ENCODE measurements at regions not wholly inside any gene's neighbourhood (a gene's known extent, or its start where the extent isn't known, plus 50 kb on each side); places are given as distances from the start of the nearest gene placed in this dataset.

DNA sequence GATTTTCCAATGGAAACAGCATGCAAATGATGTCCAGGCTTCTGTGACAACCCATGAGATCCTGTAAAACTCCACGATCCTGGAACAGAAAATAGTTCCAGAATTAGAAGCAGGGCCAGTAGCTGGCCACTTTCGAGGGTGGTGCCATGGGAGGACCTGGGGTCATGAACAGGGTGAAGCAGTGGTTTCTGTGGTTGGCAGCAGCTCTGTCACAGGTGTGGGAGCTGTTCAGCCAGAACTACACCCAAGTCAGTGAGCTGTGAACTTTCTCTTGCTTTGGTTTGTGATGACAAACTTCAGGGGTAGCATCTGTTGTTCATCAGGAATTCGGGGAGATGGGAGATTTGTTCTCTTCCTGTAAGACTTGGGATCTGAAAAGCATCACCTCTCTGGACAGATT lies 314.4 kb upstream of the NT5C1B start:
- no peak for DNase-seq
- no peaks in the 10 kb centered on the region for H3K27me3 ChIP-seq (ENCODE audit: low read depth)
- ATAC-seq: no peak
- no peak overlapping the region for H3K4me3 ChIP-seq
- no peak overlapping the region for H3K27ac ChIP-seq
- H3K4me1 ChIP-seq: peaks cover 9% of the 10 kb centered on the region
- no peaks in the 10 kb centered on the region for H3K36me3 ChIP-seq
- intact Hi-C loops (cut with DNase I): no loop called here
- TF ChIP-seq, protein P1, sequence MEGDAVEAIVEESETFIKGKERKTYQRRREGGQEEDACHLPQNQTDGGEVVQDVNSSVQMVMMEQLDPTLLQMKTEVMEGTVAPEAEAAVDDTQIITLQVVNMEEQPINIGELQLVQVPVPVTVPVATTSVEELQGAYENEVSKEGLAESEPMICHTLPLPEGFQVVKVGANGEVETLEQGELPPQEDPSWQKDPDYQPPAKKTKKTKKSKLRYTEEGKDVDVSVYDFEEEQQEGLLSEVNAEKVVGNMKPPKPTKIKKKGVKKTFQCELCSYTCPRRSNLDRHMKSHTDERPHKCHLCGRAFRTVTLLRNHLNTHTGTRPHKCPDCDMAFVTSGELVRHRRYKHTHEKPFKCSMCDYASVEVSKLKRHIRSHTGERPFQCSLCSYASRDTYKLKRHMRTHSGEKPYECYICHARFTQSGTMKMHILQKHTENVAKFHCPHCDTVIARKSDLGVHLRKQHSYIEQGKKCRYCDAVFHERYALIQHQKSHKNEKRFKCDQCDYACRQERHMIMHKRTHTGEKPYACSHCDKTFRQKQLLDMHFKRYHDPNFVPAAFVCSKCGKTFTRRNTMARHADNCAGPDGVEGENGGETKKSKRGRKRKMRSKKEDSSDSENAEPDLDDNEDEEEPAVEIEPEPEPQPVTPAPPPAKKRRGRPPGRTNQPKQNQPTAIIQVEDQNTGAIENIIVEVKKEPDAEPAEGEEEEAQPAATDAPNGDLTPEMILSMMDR (IDR thresholded peaks at IDR 0.05): no peak
- H3K9me3 ChIP-seq: no peaks in the 10 kb centered on the region

DNA sequence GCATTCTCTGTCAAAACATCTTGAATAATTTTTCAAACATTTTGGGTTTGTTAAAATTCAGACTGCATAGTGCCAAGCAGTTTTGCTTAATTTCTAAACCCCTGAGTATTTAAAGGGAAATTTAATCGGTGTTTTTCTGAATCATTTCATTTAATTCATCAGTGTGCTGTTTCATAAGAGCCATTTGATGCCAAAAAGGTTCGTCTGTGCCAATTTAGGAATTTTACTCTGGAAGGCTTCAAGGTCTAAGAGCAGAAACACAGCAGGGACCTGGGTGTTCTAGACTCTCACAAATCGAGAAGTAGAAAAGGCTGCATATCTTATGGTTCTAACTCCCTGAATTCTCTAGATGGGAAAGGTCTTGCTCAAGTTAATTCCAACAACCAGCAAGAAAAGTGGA lies 311.9 kb upstream of the NT5C1B start:
- TF ChIP-seq, protein P1 (IDR thresholded peaks at IDR 0.05): no peak
- Histone ChIP-seq H3K27me3 (ENCODE audit: low read depth) (no peaks in the 10 kb centered on the region), H3K4me3 (no peak overlapping the region), H3K9me3 (no peaks in the 10 kb centered on the region), H3K27ac (peak overlapping the region; percentile 56), H3K4me1 (peaks cover 9% of the 10 kb centered on the region), H3K36me3 (no peaks in the 10 kb centered on the region)
- intact Hi-C loops (cut with DNase I): no loop called here
- no peak for DNase-seq
- ATAC-seq: no peak

DNA sequence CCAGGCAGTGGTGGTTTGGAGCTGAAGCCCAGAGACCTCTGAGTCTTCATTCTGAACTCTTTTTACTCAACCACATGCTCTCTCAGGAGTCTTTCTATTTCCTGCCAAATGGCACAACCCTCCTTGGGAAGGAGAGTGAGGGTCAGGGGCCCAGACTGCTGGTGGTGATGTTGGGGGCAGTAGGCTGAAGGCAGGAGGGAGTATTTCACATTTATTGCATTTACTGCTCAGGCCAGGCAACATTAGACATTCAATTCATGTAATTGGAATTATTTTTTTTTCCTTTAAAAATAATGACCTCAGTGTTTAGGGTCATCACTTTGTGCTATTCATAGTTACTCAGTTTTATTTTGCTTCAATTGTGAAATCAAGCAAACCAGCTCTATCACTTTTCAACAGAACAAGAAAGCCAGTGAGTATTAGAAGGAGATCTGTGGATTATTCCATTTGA lies 311.3 kb upstream of the NT5C1B start:
- Histone ChIP-seq H3K4me1 (peaks cover 9% of the 10 kb centered on the region), H3K27ac (peak overlapping the region; percentile 56), H3K4me3 (no peak overlapping the region), H3K9me3 (no peaks in the 10 kb centered on the region), H3K27me3 (ENCODE audit: low read depth) (no peaks in the 10 kb centered on the region), H3K36me3 (no peaks in the 10 kb centered on the region)
- intact Hi-C loops (cut with DNase I): no loop called here
- DNase-seq (no peak), ATAC-seq (no peak)
- TF ChIP-seq, protein P1 (IDR thresholded peaks at IDR 0.05): no peak

DNA sequence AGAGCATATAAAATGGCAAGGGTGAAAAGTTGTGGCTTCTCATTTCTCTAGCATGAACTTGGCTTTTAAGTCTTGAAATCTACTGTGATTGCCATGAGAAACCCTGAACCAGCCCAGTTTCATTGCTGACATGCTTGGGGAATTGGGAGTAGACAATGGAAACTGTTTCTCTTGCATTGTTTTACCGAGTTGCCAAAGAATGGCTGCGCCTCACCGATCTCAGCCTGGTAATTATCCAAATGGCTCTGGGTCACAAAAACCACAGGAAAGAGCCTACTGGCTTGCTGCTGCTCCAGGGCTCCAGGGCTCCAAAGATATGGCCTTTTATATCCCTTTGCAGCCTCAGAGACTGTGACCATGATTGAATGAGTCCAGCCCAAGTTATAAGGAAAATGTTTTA lies 310.4 kb upstream of the NT5C1B start:
- no peak overlapping the region for H3K27ac ChIP-seq
- TF ChIP-seq, protein P1 (IDR thresholded peaks at IDR 0.05): no peak
- H3K9me3 ChIP-seq: no peaks in the 10 kb centered on the region
- intact Hi-C loops (cut with DNase I): no loop called here
- no peak for DNase-seq
- H3K36me3 ChIP-seq: no peaks in the 10 kb centered on the region
- peaks cover 9% of the 10 kb centered on the region for H3K4me1 ChIP-seq
- no peak overlapping the region for H3K4me3 ChIP-seq
- no peaks in the 10 kb centered on the region for H3K27me3 ChIP-seq (ENCODE audit: low read depth)
- no peak for ATAC-seq

DNA sequence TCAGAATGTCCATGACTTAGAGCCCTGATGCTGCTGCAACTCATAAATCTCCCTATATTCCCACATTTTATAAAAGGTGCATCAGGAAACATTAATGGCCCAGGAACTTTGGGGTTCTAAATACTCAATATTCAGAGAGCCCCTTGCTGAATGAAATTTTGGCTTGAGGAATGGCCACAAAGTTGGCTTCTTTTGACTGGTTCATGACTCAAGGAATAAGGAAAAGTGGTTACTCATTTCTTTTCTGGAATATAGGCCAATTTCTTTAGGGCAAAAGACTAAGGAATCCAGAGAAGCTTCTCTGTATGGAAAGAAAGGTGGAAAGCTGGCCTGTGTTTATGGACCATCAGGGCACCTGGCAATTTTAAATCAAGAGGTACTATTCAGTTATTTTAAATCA lies 308.9 kb upstream of the NT5C1B start:
- intact Hi-C loops (cut with DNase I): no loop called here
- H3K4me1 ChIP-seq: peaks cover 9% of the 10 kb centered on the region
- TF ChIP-seq, protein P1 (IDR thresholded peaks at IDR 0.05): no peak

More for the DNA sequence above, 308.9 kb upstream of the NT5C1B start:
- DNase-seq (no peak), ATAC-seq (no peak)
- Histone ChIP-seq H3K36me3 (no peaks in the 10 kb centered on the region), H3K4me3 (no peak overlapping the region), H3K9me3 (no peaks in the 10 kb centered on the region), H3K27ac (no peak overlapping the region), H3K27me3 (ENCODE audit: low read depth) (no peaks in the 10 kb centered on the region)

Measured in lower lobe of right lung (tissue), 2 donors.